HCT116 (cell line): ENCODE measurements at regions not wholly inside any gene's neighbourhood (a gene's known extent, or its start where the extent isn't known, plus 50 kb on each side); places are given as distances from the start of the nearest gene placed in this dataset.

Experiments
- TF ChIP-seq, protein P1 (sequence below): IDR thresholded peaks from 2 replicates; pipeline ENCODE4 v1.6.1; 2012
- TF ChIP-seq, protein P2 (sequence below), 3 experiments: fragments of 200-600 bp in 1 of 3; sonication (generic) in 1 of 3; IDR thresholded peaks in 2 of 3; conservative IDR thresholded peaks in 1 of 3; 2 replicates each; pipeline ENCODE4 v1.5.1; 2012 to 2017; ENCODE audit warnings: low read depth in 2 of 3, low read length in 2 of 3, antibody characterized with exemption in 1 of 3, borderline replicate concordance in 1 of 3, control low read depth in 1 of 3, mild to moderate bottlenecking in 1 of 3, mixed read lengths in 1 of 3, mixed run types in 1 of 3, moderate library complexity in 1 of 3; ENCODE audit not compliant: insufficient read depth in 1 of 3

DNA sequence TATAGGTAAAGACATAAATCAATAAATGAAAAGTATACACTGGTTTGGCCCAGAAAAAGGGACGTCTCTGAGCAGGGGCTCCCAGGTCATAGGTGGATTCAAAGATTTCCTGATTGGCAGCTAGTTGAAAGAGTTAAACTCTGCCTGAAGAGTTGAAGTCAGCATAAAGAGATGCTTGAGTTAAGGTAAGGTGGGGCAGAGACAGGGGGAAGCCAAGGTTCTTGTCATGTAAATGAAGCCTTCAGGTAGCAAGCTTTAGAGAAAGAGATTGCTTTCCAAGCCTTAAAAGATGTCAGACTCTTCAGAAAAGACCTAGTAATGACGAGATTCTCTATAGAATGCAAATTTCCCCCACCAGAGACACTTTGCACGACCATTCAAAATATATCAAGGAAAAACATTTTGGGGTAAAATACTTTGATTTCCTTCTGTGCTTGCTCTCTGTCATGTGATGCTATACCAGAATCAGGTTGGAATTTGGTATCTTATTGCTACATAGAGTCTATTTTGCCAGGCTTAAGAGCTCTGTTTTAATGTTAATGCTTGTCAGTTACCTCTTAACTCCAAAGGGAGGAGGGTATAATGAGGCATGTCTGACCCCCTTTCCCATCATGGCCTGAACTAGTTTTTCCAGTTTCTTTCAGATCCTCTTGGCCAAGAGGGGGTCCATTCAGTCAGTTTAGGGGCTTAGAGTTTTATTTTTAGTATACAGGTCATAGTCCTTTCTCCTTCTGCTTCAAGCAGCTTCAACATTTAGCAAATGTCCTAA, 429.6 kb downstream of the ADRA2A start:
- TF ChIP-seq, protein P1, sequence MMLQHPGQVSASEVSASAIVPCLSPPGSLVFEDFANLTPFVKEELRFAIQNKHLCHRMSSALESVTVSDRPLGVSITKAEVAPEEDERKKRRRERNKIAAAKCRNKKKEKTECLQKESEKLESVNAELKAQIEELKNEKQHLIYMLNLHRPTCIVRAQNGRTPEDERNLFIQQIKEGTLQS, result no peak
- TF ChIP-seq, protein P2, sequence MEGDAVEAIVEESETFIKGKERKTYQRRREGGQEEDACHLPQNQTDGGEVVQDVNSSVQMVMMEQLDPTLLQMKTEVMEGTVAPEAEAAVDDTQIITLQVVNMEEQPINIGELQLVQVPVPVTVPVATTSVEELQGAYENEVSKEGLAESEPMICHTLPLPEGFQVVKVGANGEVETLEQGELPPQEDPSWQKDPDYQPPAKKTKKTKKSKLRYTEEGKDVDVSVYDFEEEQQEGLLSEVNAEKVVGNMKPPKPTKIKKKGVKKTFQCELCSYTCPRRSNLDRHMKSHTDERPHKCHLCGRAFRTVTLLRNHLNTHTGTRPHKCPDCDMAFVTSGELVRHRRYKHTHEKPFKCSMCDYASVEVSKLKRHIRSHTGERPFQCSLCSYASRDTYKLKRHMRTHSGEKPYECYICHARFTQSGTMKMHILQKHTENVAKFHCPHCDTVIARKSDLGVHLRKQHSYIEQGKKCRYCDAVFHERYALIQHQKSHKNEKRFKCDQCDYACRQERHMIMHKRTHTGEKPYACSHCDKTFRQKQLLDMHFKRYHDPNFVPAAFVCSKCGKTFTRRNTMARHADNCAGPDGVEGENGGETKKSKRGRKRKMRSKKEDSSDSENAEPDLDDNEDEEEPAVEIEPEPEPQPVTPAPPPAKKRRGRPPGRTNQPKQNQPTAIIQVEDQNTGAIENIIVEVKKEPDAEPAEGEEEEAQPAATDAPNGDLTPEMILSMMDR (IDR thresholded peaks at IDR 0.05 in 2 of 3, conservative IDR thresholded peaks at IDR 0.05 in 1 of 3; ENCODE audit: borderline replicate concordance in 1 of 3, insufficient read depth in 1 of 3, low read depth in 2 of 3, low read length in 2 of 3), result no peak
